Gastrocnemius medialis (tissue), 4 donors: ENCODE measurements at regions not wholly inside any gene's neighbourhood (a gene's known extent, or its start where the extent isn't known, plus 50 kb on each side); places are given as distances from the start of the nearest gene placed in this dataset.

ENCODE experiments used
- ATAC-seq, 2 donors: fragments of 150-250 bp; one replicate each; pipeline ENCODE4 v1.9.1; 2016
- DNase-seq, 2 donors: peaks; one replicate each; pipeline ENCODE4 v3.0.0-alpha.2; 2019
- H3K27ac ChIP-seq, 4 donors: fragments of 200-600 bp; sonication (generic); 1 replicate in 1 of 4; 2 replicates in 3 of 4; pipeline ENCODE4 v1.5.1; 2016 to 2018; ENCODE audit warnings: mild to moderate bottlenecking in 2 of 4, moderate library complexity in 1 of 4
- H3K27me3 ChIP-seq, 3 donors: fragments of 200-600 bp; sonication (generic) in 2 of 3; 1 replicate in 1 of 3; 2 replicates in 2 of 3; pipeline versions ENCODE4 v1.5.1 to v1.6.0; 2016 to 2019; ENCODE audit warnings: mild to moderate bottlenecking in 1 of 3, moderate library complexity in 1 of 3
- H3K36me3 ChIP-seq, 2 donors: fragments of 200-600 bp; sonication (generic) in 1 of 2; one replicate each; pipeline ENCODE4 v1.5.1; 2017 to 2018
- H3K4me1 ChIP-seq, 2 donors: fragments of 200-600 bp; sonication (generic) in 1 of 2; one replicate each; pipeline ENCODE4 v1.5.1; 2016 to 2017; ENCODE audit warnings: mild to moderate bottlenecking in 2 of 2
- H3K4me3 ChIP-seq, 4 donors: fragments of 200-600 bp; sonication (generic) in 3 of 4; 1 replicate in 1 of 4; 2 replicates in 3 of 4; pipeline ENCODE4 v1.5.1; 2016 to 2019; ENCODE audit warnings: mild to moderate bottlenecking in 2 of 4
- H3K9me3 ChIP-seq, 3 donors: fragments of 200-600 bp; sonication (generic) in 2 of 3; 1 replicate in 1 of 3; 2 replicates in 2 of 3; pipeline ENCODE4 v1.5.1; 2016 to 2019
- CTCF ChIP-seq, 5 experiments: fragments of 450-650 bp in 3 of 5; fragments of 200-600 bp in 2 of 5; sonication (generic) in 2 of 5; IDR thresholded peaks in 4 of 5; conservative IDR thresholded peaks in 1 of 5; 1 replicate in 4 of 5; 2 replicates in 1 of 5; pipeline ENCODE4 v1.5.1; 2016 to 2019; ENCODE audit warnings: antibody characterized with exemption in 5 of 5, mild to moderate bottlenecking in 3 of 5, moderate library complexity in 3 of 5
- POLR2A ChIP-seq, 2 donors: fragments of 450-650 bp; IDR thresholded peaks; one replicate each; pipeline ENCODE4 v1.6.1; 2017; ENCODE audit warnings: antibody characterized with exemption in 2 of 2, mild to moderate bottlenecking in 2 of 2, moderate library complexity in 2 of 2
- in situ Hi-C, 4 donors: fragments of 200-750 bp; cut with MboI; loops; one replicate each; pipeline versions ENCODE4 v1.15.0 to v1.8.0; 2017; ENCODE audit warnings: low sequenced_read_pairs in 4 of 4
- intact Hi-C: fragments of 100-400 bp; cut with DNase I; formaldehyde crosslinking; loops from one replicate; pipeline ENCODE4 v1.15.1; 2023; ENCODE audit warnings: low total_unique reads

- H3K27ac ChIP-seq: no peak overlapping the region
- no peaks in the 10 kb centered on the region for H3K4me1 ChIP-seq
- H3K36me3 ChIP-seq: no peaks in the 10 kb centered on the region
- intact Hi-C loops (no loop called here), in situ Hi-C loops (no loop called here)
- DNase-seq: no peak
- H3K27me3 ChIP-seq: no peaks in the 10 kb centered on the region
- ATAC-seq: no peak
- H3K4me3 ChIP-seq: no peak overlapping the region
- no peaks in the 10 kb centered on the region for H3K9me3 ChIP-seq
- TF ChIP-seq CTCF (IDR thresholded peaks at IDR 0.05 in 4 of 5, conservative IDR thresholded peaks at IDR 0.05 in 1 of 5) (no peak), POLR2A (IDR thresholded peaks at IDR 0.05) (no peak)
Observed at GRCh38 chr13:80654638-80655249, 313.8 kb upstream of the SPRY2 start.

- no peaks in the 10 kb centered on the region for H3K27me3 ChIP-seq
- H3K36me3 ChIP-seq: no peaks in the 10 kb centered on the region
- no peak for TF ChIP-seq CTCF (IDR thresholded peaks at IDR 0.05 in 4 of 5, conservative IDR thresholded peaks at IDR 0.05 in 1 of 5)
- no peak for TF ChIP-seq POLR2A (IDR thresholded peaks at IDR 0.05)
- ATAC-seq (no peak), DNase-seq (no peak)
- no peak overlapping the region for H3K27ac ChIP-seq
- H3K4me1 ChIP-seq: no peaks in the 10 kb centered on the region
- no peak overlapping the region for H3K4me3 ChIP-seq
- in situ Hi-C loops: no loop called here
- H3K9me3 ChIP-seq: no peaks in the 10 kb centered on the region
- intact Hi-C loops: no loop called here
Observed at GRCh38 chr13:80649274-80649673, 308.3 kb upstream of the SPRY2 start.

- intact Hi-C loops (no loop called here), in situ Hi-C loops (no loop called here)
- H3K4me1 ChIP-seq: no peaks in the 10 kb centered on the region
- no peak for DNase-seq
- no peaks in the 10 kb centered on the region for H3K27me3 ChIP-seq
- no peak overlapping the region for H3K27ac ChIP-seq
- ATAC-seq: no peak
- no peaks in the 10 kb centered on the region for H3K9me3 ChIP-seq
- TF ChIP-seq POLR2A (IDR thresholded peaks at IDR 0.05) (no peak), CTCF (IDR thresholded peaks at IDR 0.05 in 4 of 5, conservative IDR thresholded peaks at IDR 0.05 in 1 of 5) (no peak)
- H3K4me3 ChIP-seq: no peak overlapping the region
- H3K36me3 ChIP-seq: no peaks in the 10 kb centered on the region
Observed at GRCh38 chr13:80642641-80643040, 301.7 kb upstream of the SPRY2 start.

GRCh38 chr13:80633251-80633650 lies 292.3 kb upstream of the SPRY2 start:
- Histone ChIP-seq H3K4me3 (no peak overlapping the region), H3K27me3 (no peaks in the 10 kb centered on the region), H3K9me3 (no peaks in the 10 kb centered on the region), H3K36me3 (no peaks in the 10 kb centered on the region), H3K4me1 (no peaks in the 10 kb centered on the region), H3K27ac (no peak overlapping the region)
- intact Hi-C loops: no loop called here
- no peak for ATAC-seq
- no peak for DNase-seq
- no peak for TF ChIP-seq POLR2A (IDR thresholded peaks at IDR 0.05)
- TF ChIP-seq CTCF (IDR thresholded peaks at IDR 0.05 in 4 of 5, conservative IDR thresholded peaks at IDR 0.05 in 1 of 5): no peak
- in situ Hi-C loops: no loop called here

GRCh38 chr13:80630685-80631121 lies 289.8 kb upstream of the SPRY2 start:
- no peaks in the 10 kb centered on the region for H3K4me1 ChIP-seq
- H3K4me3 ChIP-seq: no peak overlapping the region
- H3K27me3 ChIP-seq: no peaks in the 10 kb centered on the region
- TF ChIP-seq CTCF (IDR thresholded peaks at IDR 0.05 in 4 of 5, conservative IDR thresholded peaks at IDR 0.05 in 1 of 5): no peak
- TF ChIP-seq POLR2A (IDR thresholded peaks at IDR 0.05): no peak
- in situ Hi-C loops (no loop called here), intact Hi-C loops (no loop called here)
- H3K9me3 ChIP-seq: no peaks in the 10 kb centered on the region
- H3K27ac ChIP-seq: peak overlapping the region; percentile 21 to 61 (median 43)
- ATAC-seq: peak; percentile 87 to 89
- H3K36me3 ChIP-seq: no peaks in the 10 kb centered on the region
- peak; percentile 19 to 38 for DNase-seq
